HL-60 (cell line): ENCODE measurements at regions not wholly inside any gene's neighbourhood (a gene's known extent, or its start where the extent isn't known, plus 50 kb on each side); places are given as distances from the start of the nearest gene placed in this dataset.

Source experiments
- POLR2AphosphoS5 ChIP-seq: IDR thresholded peaks from 2 replicates; pipeline ENCODE4 v1.6.1; 2012; ENCODE audit warnings: low read depth
- SPI1 ChIP-seq: IDR thresholded peaks from 2 replicates; pipeline ENCODE4 v1.6.1; 2012; ENCODE audit warnings: low read depth, mild to moderate bottlenecking, borderline replicate concordance
- TF ChIP-seq, protein P1 (sequence below): IDR thresholded peaks from one replicate; pipeline ENCODE4 v1.5.1; 2011; ENCODE audit warnings: low read length, control low read depth, inconsistent platforms; ENCODE audit not compliant: insufficient read depth
- TF ChIP-seq, protein P2 (sequence below): IDR thresholded peaks from 2 replicates; pipeline ENCODE4 v1.6.1; 2012; ENCODE audit warnings: low read depth; ENCODE audit not compliant: insufficient replicate concordance

DNA sequence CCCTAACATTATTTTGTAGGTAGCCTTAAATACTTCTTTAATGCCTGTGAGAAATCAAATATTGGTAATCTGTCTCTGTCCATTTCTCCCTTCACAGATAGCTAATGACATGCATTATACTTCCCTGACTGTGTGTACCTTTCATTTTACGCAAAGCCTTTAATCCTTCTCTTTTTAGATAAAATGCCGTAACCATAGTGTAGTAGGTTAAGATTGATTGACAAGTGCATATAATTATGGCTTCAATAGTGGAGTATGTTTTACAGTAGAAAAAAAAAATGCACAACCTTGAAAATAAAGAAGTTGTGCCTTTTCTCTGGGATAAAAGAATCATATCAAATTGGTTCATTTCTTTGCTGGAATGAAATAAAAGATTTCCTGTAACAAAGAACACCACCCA lies 559.6 kb upstream of the GRAMD2B start:
- TF ChIP-seq, protein P1, sequence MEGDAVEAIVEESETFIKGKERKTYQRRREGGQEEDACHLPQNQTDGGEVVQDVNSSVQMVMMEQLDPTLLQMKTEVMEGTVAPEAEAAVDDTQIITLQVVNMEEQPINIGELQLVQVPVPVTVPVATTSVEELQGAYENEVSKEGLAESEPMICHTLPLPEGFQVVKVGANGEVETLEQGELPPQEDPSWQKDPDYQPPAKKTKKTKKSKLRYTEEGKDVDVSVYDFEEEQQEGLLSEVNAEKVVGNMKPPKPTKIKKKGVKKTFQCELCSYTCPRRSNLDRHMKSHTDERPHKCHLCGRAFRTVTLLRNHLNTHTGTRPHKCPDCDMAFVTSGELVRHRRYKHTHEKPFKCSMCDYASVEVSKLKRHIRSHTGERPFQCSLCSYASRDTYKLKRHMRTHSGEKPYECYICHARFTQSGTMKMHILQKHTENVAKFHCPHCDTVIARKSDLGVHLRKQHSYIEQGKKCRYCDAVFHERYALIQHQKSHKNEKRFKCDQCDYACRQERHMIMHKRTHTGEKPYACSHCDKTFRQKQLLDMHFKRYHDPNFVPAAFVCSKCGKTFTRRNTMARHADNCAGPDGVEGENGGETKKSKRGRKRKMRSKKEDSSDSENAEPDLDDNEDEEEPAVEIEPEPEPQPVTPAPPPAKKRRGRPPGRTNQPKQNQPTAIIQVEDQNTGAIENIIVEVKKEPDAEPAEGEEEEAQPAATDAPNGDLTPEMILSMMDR: no peak
- TF ChIP-seq SPI1: no peak
- no peak for TF ChIP-seq POLR2AphosphoS5
- TF ChIP-seq, protein P2, sequence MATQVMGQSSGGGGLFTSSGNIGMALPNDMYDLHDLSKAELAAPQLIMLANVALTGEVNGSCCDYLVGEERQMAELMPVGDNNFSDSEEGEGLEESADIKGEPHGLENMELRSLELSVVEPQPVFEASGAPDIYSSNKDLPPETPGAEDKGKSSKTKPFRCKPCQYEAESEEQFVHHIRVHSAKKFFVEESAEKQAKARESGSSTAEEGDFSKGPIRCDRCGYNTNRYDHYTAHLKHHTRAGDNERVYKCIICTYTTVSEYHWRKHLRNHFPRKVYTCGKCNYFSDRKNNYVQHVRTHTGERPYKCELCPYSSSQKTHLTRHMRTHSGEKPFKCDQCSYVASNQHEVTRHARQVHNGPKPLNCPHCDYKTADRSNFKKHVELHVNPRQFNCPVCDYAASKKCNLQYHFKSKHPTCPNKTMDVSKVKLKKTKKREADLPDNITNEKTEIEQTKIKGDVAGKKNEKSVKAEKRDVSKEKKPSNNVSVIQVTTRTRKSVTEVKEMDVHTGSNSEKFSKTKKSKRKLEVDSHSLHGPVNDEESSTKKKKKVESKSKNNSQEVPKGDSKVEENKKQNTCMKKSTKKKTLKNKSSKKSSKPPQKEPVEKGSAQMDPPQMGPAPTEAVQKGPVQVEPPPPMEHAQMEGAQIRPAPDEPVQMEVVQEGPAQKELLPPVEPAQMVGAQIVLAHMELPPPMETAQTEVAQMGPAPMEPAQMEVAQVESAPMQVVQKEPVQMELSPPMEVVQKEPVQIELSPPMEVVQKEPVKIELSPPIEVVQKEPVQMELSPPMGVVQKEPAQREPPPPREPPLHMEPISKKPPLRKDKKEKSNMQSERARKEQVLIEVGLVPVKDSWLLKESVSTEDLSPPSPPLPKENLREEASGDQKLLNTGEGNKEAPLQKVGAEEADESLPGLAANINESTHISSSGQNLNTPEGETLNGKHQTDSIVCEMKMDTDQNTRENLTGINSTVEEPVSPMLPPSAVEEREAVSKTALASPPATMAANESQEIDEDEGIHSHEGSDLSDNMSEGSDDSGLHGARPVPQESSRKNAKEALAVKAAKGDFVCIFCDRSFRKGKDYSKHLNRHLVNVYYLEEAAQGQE: no peak
